ENCODE measurements at regions not wholly inside any gene's neighbourhood (a gene's known extent, or its start where the extent isn't known, plus 50 kb on each side); places are given as distances from the start of the nearest gene placed in this dataset.

DNA sequence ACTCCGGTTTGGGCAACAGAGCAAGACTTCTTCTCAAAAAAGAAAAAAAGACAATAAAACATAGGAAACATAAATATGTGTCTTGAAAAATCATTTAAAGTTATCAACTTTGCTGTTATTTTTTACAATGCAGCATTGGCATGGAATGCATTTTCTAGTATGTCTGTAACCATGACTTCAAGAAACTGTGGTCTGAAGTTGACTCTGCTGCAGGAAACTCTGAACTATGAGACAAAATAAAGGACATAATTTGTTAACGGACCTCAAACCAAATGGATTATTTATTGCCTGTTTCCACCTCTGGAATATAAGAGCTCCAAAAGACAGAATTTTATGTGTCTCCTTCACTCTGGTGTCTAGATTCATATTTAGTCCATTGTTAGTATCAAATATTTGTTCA lies 79.1 kb downstream of the TRIB2 start:
- no peak for DNase-seq

DNA sequence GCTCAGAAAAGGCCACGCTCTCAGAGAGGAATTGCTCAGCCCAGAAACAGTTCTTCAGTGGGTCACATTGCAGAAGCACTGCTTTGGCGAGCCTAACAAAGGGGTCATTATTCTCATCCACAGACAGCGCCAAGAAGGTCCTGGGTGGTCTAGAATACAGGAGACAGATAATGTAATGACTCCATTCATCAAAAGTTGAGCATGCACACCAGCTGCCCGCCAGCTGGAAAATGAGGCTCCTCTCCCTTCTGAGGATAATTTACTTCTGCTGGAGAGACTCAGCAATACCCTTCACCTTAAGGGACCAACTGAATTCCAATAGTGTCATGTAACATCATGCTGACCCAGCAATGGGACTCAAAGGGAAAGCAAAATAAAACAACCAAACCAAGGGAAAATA lies 79.9 kb downstream of the TRIB2 start:
- no peak for DNase-seq

GRCh38 chr2:12797815-12798214 lies 81.1 kb downstream of the TRIB2 start:
- DNase-seq: no peak

- no peak for DNase-seq
Measured at GRCh38 chr2:12803607-12804006, 86.9 kb downstream of the TRIB2 start.

GRCh38 chr2:12804091-12804856 lies 87.5 kb downstream of the TRIB2 start:
- DNase-seq: no peak

DNA sequence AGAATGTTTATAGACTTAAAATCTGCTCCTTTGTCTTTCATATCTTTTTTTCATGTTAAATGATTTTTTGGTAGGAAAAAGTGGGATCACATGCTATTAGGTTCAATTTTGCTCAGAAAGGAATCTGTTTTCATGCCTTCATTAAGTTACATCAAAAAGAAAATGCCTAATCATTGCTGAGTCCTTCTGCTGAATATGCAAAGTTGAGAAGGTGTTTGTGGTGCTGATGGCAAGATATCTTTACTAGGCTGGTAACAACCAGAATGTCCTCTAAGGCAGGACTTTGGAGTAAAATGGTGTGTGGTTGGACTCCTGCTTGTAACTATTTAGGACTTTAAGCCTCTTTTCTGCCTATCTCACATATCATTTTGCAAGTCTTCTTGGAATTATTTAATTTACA lies 88.3 kb downstream of the TRIB2 start:
- DNase-seq: no peak

DNA sequence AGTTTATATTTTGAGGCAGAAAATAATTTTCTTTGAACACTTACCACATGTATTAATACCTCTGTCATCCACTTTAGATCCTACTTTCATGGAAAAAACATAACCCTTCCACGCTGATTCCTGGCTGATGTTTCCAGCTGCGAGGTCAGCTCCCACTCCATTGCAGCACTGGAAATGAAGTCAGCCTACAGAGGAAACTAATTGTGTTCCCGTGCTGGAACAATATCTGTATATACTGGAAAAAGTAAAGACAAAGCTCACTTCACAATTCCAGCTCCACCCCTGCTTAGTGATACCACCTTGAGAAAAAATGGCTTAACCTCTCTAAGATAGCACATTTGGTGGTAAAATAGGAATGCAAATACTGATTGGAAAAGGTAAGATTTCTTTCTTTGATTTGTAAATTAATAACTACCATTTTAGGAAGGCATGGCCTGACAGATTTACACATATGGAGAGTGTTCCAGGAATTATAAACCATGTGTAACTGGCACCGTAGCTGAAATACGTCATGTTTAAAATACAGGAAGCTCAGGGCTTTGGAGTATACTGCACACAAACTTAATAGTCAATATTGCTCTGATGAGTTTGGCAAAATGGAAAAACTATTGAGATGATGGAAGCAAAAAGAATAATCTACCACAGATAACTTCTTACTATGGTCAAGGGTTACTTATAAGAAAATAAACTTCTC lies 90.0 kb downstream of the TRIB2 start:
- DNase-seq: no peak

DNA sequence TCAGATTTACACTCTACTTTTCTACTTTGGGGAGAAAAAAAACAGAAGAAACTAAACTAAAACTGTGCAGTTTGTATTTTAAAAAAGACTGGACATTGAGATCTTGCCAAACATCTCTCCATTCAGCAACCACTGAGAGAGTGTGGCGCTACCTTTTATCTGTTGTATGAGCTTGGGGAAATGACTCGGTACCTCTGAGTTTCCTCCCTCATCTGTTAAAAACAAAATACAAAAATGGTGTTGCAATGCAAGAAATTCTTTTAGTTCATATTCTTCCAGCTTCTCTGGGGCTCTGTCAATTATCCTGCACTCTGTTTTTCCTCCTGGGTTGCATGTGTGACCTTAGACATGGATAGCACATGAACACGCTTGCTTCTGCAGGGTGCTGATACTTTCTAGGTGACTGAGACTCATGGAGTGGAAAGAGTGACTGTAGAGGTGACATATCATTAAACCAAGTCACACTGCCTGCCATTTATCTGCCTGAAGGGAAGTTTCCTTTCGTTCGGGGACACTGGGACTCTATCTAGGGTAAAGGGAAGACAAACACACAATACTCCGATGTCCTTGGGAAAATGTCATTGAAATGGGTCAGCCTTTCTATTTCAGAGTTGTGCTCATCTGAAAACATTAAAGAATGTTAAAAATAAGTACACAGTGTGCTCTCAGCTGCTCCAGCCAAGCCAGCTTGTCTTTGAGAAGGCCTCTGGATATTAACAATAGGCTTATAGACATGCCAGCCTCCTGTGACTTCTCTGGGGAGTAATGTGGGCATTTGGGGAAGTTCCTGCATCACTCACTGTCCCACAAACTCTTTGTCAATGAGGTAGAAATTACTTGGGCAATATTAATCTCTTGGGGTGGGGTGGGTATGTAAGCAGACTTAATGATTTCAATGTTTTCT lies 91.4 kb downstream of the TRIB2 start:
- DNase-seq: no peak

DNA sequence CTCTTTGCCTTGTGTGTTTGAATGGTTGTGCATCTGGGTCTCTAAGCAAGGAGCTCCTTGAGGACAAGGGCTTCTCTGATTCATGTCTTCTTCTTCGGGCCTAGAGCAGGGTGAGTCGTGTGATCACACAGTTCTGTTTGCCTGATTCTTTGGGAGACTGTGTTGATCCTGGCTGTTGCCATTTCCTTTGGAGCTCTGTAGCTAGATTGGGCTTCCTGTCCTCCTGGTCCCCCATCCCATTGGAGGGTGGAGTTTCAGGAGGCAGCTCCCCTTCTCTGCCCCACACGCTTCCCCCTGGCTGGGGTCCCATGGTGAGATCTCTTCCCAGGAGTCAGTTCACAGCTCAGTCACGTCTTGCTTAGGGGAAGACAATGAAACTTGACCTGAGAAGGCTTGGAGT lies 92.8 kb downstream of the TRIB2 start:
- no peak for DNase-seq

- DNase-seq: no peak
Measured at GRCh38 chr2:12811916-12812315, 95.2 kb downstream of the TRIB2 start.

- no peak for DNase-seq
Measured at GRCh38 chr2:12813166-12813565, 96.4 kb downstream of the TRIB2 start.

DNA sequence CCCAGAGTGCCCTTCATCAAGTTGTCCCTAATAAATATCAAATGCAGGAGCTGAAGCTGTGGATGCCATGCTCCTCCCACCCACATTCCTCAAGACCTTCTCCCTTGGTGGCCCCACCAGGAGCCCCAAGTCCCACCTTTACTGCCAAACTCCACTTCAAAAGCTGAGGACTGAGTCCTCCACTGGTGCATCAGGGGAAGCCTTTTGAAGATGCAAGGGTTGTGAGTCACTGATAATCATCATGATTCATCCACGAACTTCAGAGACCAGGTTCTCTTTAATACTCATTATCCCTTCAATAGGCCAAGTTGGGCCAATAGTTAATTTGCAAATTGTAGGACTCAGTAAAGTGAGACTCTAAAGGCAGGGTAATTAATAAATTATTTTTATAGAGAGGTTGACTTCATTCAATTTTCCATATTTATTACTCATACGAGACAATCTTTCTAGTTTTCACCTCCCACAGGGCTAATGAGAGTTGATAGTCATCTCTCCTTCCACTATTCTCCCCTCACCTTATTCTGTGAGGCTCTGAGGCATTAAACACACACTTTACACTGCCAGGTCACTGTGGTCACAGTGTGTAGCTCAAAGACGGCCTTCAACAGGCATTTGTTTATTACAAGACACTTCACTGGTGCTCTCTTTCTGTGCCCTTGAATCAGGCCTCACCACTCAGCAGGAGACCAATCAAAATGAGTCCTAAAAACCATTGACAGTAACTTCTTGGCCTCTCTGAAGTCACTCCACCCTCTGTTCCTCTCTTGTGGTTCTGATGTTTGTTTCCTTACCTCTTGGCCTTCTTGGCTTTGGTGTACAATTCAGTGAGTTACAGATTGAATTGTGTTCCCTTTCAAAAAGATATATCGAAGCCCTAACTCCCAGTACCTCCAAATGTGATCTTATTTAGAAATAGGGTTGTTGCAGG lies 99.9 kb downstream of the TRIB2 start:
- no peak for DNase-seq

- DNase-seq: no peak
Measured at GRCh38 chr2:12817870-12818269, 101.1 kb downstream of the TRIB2 start.

DNA sequence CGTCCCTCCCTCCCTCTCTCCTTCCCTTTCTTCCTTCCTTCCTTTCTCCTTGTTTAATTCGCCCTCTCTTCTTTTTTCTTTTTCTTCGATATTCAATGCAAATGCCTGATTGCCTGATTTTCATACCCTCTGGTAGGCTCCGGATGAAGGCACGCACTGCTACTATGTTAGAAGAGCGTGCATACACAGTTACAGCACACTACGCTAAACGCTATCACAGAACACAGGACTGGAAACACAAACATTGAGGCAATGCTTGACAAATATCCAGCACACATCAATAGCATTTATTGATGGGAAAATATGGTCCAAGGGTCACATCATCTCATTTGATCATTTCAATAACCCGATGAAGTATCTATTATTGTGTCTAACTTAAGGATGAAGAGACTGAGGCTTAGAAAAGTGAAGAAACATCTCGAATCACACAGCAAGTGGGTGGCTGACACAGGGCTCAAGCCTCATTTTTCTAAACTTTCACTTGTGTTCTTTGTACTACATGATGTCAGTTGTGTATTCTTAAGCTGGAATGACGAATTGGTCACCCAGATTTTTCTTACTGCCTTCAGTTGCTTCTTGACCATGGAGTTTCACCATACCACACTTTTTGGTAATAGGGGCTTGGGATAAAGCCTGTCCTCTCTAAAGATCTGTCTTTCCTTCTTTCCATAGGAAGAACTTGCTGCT lies 101.8 kb downstream of the TRIB2 start:
- no peak for DNase-seq

- no peak for DNase-seq
Measured at GRCh38 chr2:12819103-12819475, 102.4 kb downstream of the TRIB2 start.

- DNase-seq: no peak
Measured at GRCh38 chr2:12819721-12820120, 103.0 kb downstream of the TRIB2 start.

GRCh38 chr2:12821656-12822055 lies 104.9 kb downstream of the TRIB2 start:
- DNase-seq: peak; percentile 43

GRCh38 chr2:12824351-12824777 lies 107.6 kb downstream of the TRIB2 start:
- no peak for DNase-seq

GRCh38 chr2:12824778-12825379 lies 108.1 kb downstream of the TRIB2 start:
- DNase-seq: no peak

DNA sequence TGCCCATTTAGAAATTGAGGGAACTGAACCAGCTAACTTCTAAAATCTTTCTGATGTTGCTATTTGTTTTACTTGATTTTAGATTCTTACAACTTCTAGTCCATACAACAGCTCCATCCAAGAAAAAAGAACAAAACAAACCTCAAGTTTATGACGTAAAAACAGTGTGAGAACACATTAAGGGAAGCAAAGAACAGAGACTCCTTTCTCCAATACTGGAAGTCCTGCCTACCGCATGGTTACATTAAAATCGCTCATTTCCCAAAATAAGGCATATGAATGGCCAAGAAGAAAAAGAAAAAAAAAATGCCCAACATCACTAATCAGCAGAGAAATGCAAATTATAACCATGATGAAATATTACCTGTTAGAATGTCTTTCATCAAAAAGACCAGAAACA lies 110.0 kb downstream of the TRIB2 start:
- no peak for DNase-seq

DNA sequence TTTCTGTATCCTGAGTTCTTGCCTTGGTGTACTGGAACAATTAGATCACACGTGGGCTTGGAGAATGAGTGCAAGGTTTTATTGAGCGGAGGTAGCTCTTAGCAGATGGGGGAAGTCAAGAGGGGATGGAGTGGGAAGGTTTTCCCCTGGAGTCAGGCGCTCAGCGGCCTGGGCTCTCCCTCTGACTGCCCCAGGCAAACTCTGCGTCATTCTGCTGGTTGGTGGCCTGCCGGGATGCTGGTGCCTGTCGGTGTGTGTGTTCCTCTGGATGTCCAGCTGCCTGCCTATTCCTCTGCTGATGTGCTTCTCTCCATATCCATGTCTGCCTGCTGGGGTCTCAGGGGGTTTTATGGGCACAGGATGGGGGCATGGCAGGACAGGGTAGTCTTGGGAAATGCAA lies 111.0 kb downstream of the TRIB2 start:
- no peak for DNase-seq
